ENCODE measurements at regions not wholly inside any gene's neighbourhood (a gene's known extent, or its start where the extent isn't known, plus 50 kb on each side); places are given as distances from the start of the nearest gene placed in this dataset.

DNA sequence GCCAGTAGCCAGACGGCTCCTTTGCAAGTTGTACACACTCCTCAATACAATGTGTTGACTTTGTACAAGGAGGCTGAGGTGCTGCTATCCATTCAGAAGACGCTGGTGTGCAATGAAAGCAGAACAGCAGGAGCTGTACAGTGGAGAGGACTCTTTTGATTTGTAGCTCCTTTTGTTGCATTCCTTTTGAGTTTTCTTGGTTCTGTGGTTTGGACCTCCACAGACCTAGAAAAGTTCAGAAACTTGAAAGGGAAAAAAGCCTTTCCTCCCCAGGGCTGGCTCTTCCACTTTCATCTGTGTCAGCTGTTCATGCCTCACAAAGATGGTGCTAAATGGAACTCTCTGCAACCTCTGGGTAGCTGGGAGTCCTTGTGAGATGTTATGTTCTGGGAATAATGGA is 117.4 kb downstream of the MAT2B start:
- TF ChIP-seq, protein P1, sequence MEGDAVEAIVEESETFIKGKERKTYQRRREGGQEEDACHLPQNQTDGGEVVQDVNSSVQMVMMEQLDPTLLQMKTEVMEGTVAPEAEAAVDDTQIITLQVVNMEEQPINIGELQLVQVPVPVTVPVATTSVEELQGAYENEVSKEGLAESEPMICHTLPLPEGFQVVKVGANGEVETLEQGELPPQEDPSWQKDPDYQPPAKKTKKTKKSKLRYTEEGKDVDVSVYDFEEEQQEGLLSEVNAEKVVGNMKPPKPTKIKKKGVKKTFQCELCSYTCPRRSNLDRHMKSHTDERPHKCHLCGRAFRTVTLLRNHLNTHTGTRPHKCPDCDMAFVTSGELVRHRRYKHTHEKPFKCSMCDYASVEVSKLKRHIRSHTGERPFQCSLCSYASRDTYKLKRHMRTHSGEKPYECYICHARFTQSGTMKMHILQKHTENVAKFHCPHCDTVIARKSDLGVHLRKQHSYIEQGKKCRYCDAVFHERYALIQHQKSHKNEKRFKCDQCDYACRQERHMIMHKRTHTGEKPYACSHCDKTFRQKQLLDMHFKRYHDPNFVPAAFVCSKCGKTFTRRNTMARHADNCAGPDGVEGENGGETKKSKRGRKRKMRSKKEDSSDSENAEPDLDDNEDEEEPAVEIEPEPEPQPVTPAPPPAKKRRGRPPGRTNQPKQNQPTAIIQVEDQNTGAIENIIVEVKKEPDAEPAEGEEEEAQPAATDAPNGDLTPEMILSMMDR (optimal IDR thresholded peaks at IDR 0.05 in 1 of 3, IDR thresholded peaks at IDR 0.05 in 1 of 3, conservative IDR thresholded peaks at IDR 0.05 in 1 of 3; ENCODE audit: extremely low read depth in 1 of 3, insufficient read depth in 2 of 3, low read length in 3 of 3), result no peak
- TF ChIP-seq EZH2 (IDR thresholded peaks at IDR 0.05; ENCODE audit: low read length), result no peak

All from keratinocyte (primary cell).